Skeletal muscle cell (primary cell): ENCODE measurements at regions not wholly inside any gene's neighbourhood (a gene's known extent, or its start where the extent isn't known, plus 50 kb on each side); places are given as distances from the start of the nearest gene placed in this dataset.
"Not testable (repeated sequence)": the region's sequence is repeated elsewhere in the genome, so short reads cannot be mapped to it uniquely, and the experiment has no call there.

ENCODE experiments used
- DNase-seq: peaks from one replicate; pipeline ENCODE4 v3.0.0-alpha.2; 2010; ENCODE audit warnings: low read depth
- H3K4me3 ChIP-seq: 2 replicates; pipeline ENCODE4 v1.5.1; 2011; ENCODE audit warnings: low read depth, mild to moderate bottlenecking, control low read depth, low read length, moderate library complexity

GRCh38 chr3:20302766-20303165, 116.8 kb upstream of the SGO1 start:
- no peak for DNase-seq
- H3K4me3 ChIP-seq, result no peak overlapping the region

- no peak for DNase-seq
- H3K4me3 ChIP-seq, result no peak overlapping the region
Observed at GRCh38 chr3:20288050-20288449, 102.0 kb upstream of the SGO1 start.

- DNase-seq, result no peak
- no peak overlapping the region for H3K4me3 ChIP-seq
Observed at GRCh38 chr3:20280257-20280656, 94.3 kb upstream of the SGO1 start.

- DNase-seq, H3K4me3 ChIP-seq: not testable (repeated sequence)
Observed at GRCh38 chr3:20265977-20266376, 80.0 kb upstream of the SGO1 start.

GRCh38 chr3:20264900-20265567, 79.0 kb upstream of the SGO1 start:
- no peak for DNase-seq
- H3K4me3 ChIP-seq, result no peak overlapping the region

GRCh38 chr3:20258371-20258770, 72.4 kb upstream of the SGO1 start:
- H3K4me3 ChIP-seq, result no peak overlapping the region
- no peak for DNase-seq

GRCh38 chr3:20256144-20256543, 70.1 kb upstream of the SGO1 start:
- no peak for DNase-seq
- H3K4me3 ChIP-seq, result no peak overlapping the region

GRCh38 chr3:20254268-20255117, 68.5 kb upstream of the SGO1 start:
- no peak overlapping the region for H3K4me3 ChIP-seq
- DNase-seq, result no peak

- no peak for DNase-seq
- no peak overlapping the region for H3K4me3 ChIP-seq
Observed at GRCh38 chr3:20250786-20251185, 64.8 kb upstream of the SGO1 start.

GRCh38 chr3:20250314-20250713, 64.3 kb upstream of the SGO1 start:
- DNase-seq, result no peak
- no peak overlapping the region for H3K4me3 ChIP-seq

- DNase-seq, result no peak
- no peak overlapping the region for H3K4me3 ChIP-seq
Observed at GRCh38 chr3:20246662-20247061, 60.7 kb upstream of the SGO1 start.

GRCh38 chr3:20245781-20246180, 59.8 kb upstream of the SGO1 start:
- no peak for DNase-seq
- H3K4me3 ChIP-seq, result no peak overlapping the region

GRCh38 chr3:20240154-20240883, 54.3 kb upstream of the SGO1 start:
- no peak overlapping the region for H3K4me3 ChIP-seq
- no peak for DNase-seq

GRCh38 chr3:20238199-20238598, 52.2 kb upstream of the SGO1 start:
- not testable (repeated sequence) for DNase-seq, H3K4me3 ChIP-seq

- no peak overlapping the region for H3K4me3 ChIP-seq
Observed at GRCh38 chr3:20236603-20237002, 50.6 kb upstream of the SGO1 start.

More at GRCh38 chr3:20236603-20237002, 50.6 kb upstream of the SGO1 start:
- no peak for DNase-seq
